ENCODE measurements at regions not wholly inside any gene's neighbourhood (a gene's known extent, or its start where the extent isn't known, plus 50 kb on each side); places are given as distances from the start of the nearest gene placed in this dataset.

DNA sequence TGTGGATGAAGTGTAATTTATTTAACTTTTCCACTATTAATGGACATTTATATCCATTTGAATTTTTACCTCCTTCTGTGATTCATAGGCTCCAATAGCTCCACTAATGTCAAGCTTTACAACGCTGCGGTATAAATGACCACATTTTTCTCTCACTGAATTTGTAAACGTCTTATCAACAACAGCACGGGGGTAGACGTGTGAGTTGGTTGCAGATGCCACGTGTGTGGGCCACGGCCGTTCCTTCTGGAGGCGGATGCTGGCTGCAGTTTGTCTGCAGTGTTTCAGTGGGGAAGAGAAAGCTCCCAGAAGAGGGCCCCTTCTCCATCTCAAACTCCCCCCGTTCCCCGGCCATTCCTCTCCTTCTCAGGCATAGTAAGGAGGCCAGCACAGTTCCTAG, 68.2 kb upstream of the XYLT1 start:
- TF ChIP-seq YY1 (IDR thresholded peaks at IDR 0.05; ENCODE audit: insufficient read depth, insufficient read length): no peak
- no peak for TF ChIP-seq SUZ12 (IDR thresholded peaks at IDR 0.05; ENCODE audit: extremely low read depth, insufficient read depth, insufficient read length)
- no peak for TF ChIP-seq ZNF274 (IDR thresholded peaks at IDR 0.05; ENCODE audit: low read depth, low read length)
